ENCODE measurements at regions not wholly inside any gene's neighbourhood (a gene's known extent, or its start where the extent isn't known, plus 50 kb on each side); places are given as distances from the start of the nearest gene placed in this dataset.

DNA sequence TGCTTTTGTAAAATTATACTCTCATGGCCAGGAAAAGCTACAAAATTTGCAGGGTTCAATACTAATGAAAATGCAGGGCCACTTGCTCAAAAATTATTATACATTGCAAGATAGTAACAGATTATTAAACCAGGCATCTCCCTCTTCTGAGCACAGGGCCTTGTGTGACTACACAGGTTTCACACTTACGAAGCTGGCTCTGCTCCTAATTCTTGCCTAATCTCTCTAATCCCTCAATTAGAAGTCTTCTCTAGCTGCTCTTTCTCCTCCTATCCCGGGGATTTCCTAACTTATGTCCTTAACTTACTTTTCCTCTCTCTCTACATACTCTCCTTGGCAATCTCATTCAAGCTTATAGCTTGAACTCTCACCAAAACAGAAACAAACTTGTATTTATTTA lies 168.3 kb downstream of the AREG start:
- TF ChIP-seq, protein P1, sequence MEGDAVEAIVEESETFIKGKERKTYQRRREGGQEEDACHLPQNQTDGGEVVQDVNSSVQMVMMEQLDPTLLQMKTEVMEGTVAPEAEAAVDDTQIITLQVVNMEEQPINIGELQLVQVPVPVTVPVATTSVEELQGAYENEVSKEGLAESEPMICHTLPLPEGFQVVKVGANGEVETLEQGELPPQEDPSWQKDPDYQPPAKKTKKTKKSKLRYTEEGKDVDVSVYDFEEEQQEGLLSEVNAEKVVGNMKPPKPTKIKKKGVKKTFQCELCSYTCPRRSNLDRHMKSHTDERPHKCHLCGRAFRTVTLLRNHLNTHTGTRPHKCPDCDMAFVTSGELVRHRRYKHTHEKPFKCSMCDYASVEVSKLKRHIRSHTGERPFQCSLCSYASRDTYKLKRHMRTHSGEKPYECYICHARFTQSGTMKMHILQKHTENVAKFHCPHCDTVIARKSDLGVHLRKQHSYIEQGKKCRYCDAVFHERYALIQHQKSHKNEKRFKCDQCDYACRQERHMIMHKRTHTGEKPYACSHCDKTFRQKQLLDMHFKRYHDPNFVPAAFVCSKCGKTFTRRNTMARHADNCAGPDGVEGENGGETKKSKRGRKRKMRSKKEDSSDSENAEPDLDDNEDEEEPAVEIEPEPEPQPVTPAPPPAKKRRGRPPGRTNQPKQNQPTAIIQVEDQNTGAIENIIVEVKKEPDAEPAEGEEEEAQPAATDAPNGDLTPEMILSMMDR (optimal IDR thresholded peaks at IDR 0.05 in 1 of 3, IDR thresholded peaks at IDR 0.05 in 1 of 3, conservative IDR thresholded peaks at IDR 0.05 in 1 of 3; ENCODE audit: extremely low read depth in 1 of 3, insufficient read depth in 2 of 3, low read length in 3 of 3): no peak
- TF ChIP-seq EZH2 (IDR thresholded peaks at IDR 0.05; ENCODE audit: low read length): no peak
